HG02981 (cell line): ENCODE measurements at regions not wholly inside any gene's neighbourhood (a gene's known extent, or its start where the extent isn't known, plus 50 kb on each side); places are given as distances from the start of the nearest gene placed in this dataset.

ENCODE experiments used
- ATAC-seq: cut with Tn5 transposase; IDR thresholded peaks from one replicate; pipeline ENCODE4 v1.9.1; 2021; ENCODE audit warnings: mild to moderate bottlenecking, moderate library complexity; ENCODE audit not compliant: unreplicated experiment

- ATAC-seq = no peak
Observed at GRCh38 chr2:62284471-62284870, 88.6 kb downstream of the B3GNT2 start.

DNA sequence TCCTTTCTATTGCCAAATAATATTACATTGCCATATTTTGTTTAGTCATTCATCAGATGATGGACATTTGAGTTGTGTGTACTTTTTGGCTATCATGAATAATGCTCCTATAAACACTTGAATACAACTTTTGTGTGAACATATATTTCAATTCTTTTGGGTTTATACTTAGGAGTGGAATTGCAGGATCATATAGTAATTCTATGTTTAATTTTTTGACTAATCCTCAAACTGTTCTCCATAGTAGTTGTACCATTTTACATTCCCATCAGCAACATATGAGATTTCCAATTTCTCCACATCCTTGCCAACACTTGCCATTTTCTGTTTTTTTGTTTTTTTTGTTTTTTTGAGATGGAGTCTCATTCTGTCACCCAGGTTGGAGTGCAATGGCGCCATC is 87.2 kb downstream of the B3GNT2 start:
- no peak for ATAC-seq

DNA sequence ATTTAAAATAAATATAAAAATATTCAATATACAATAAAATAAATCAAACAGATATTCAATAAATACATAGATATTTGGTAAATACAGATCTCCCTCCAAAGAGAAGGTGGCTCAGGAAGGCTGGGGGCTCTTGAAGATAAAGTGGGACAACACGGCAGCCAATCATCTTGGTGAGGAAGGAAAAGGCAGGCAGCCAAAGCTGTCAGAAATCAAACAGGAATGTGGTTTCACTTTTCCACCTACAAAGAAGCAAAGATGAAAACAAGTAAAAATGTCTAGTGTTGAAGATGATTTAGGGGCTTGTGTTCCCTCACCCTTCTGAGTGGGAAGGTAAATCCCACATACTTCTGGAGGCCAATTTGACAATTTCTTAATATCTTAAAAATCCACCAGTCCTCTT is 85.7 kb downstream of the B3GNT2 start:
- no peak for ATAC-seq

- ATAC-seq = no peak
Observed at GRCh38 chr2:62277688-62278087, 81.8 kb downstream of the B3GNT2 start.
